GM13976 (cell line): ENCODE measurements at regions not wholly inside any gene's neighbourhood (a gene's known extent, or its start where the extent isn't known, plus 50 kb on each side); places are given as distances from the start of the nearest gene placed in this dataset.

Experiments used
- DNase-seq: peaks from one replicate; pipeline ENCODE4 v3.0.0; 2012; ENCODE audit warnings: low spot score
- in situ Hi-C: fragments of 300-500 bp; cut with MboI; formaldehyde crosslinking; loops from one replicate; pipeline ENCODE4 v1.12.0; 2022; ENCODE audit warnings: low sequenced_read_pairs, mixed read lengths, inconsistent platforms; ENCODE audit not compliant: unreplicated experiment
- TF ChIP-seq, protein P1 (sequence below): IDR thresholded peaks from 2 replicates; pipeline ENCODE4 v1.5.1; 2012; ENCODE audit warnings: borderline replicate concordance, mild to moderate bottlenecking; ENCODE audit not compliant: insufficient read depth; ENCODE audit errors: extremely low read depth, missing control alignments, control extremely low read depth

GRCh38 chr10:118496525-118496924 is 98.9 kb downstream of the PRLHR start:
- TF ChIP-seq, protein P1, sequence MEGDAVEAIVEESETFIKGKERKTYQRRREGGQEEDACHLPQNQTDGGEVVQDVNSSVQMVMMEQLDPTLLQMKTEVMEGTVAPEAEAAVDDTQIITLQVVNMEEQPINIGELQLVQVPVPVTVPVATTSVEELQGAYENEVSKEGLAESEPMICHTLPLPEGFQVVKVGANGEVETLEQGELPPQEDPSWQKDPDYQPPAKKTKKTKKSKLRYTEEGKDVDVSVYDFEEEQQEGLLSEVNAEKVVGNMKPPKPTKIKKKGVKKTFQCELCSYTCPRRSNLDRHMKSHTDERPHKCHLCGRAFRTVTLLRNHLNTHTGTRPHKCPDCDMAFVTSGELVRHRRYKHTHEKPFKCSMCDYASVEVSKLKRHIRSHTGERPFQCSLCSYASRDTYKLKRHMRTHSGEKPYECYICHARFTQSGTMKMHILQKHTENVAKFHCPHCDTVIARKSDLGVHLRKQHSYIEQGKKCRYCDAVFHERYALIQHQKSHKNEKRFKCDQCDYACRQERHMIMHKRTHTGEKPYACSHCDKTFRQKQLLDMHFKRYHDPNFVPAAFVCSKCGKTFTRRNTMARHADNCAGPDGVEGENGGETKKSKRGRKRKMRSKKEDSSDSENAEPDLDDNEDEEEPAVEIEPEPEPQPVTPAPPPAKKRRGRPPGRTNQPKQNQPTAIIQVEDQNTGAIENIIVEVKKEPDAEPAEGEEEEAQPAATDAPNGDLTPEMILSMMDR: no peak
- no peak for DNase-seq
- in situ Hi-C loops: no loop called here

DNA sequence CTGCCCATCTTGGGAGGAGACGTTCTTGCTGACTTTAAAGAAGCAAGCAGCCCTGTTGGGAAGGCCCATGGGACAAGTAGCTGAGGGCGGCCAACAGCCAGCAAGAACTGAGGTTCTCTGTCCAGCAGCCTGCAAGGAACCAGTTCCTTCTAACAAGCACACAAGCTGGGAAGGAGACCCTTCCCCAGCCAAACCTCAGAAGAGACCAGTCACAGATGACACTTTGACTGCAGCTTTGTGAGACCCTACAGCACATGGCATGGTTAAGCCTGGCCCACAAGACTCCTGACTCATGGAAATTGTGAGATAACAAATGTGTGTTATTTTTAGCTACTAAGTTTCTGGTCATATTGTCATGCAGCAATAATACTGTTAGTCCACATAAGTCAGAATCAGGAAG is 99.9 kb downstream of the PRLHR start:
- no peak for DNase-seq
- TF ChIP-seq, protein P1: no peak
- in situ Hi-C loops: no loop called here

DNA sequence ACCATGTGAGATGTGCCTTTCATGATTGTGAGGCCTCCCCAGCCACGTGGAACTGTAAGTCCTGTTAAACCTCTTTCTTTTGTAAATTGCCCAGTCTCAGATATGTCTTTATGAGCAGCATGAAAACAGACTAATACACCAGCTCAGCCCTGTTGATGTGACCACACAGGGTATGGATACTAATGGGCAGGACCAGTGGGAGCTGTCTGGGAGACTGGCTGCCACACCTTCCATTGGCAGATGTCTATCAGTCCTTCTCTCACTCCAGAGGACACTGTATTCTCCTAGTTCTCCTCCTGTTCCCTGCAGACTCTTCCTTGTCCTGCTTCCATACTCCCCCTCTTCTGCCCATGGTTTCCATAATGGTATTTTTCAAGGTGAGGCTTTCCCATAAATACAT is 104.4 kb downstream of the PRLHR start:
- TF ChIP-seq, protein P1: no peak
- DNase-seq: no peak
- in situ Hi-C loops: no loop called here

- TF ChIP-seq, protein P1: no peak
- DNase-seq: peak; percentile 16
- in situ Hi-C loops: no loop called here
Observed at GRCh38 chr10:118488710-118489497, 106.5 kb downstream of the PRLHR start.

GRCh38 chr10:118485641-118486040 is 109.8 kb downstream of the PRLHR start:
- DNase-seq: no peak
- TF ChIP-seq, protein P1: no peak
- in situ Hi-C loops: no loop called here

GRCh38 chr10:118484152-118484871 is 111.1 kb downstream of the PRLHR start:
- DNase-seq: no peak
- TF ChIP-seq, protein P1: no peak
- in situ Hi-C loops: no loop called here
